PC-9 (cell line): ENCODE measurements at regions not wholly inside any gene's neighbourhood (a gene's known extent, or its start where the extent isn't known, plus 50 kb on each side); places are given as distances from the start of the nearest gene placed in this dataset.

Source experiments
- CTCF ChIP-seq: fragments of 200-600 bp; sonication (generic); conservative IDR thresholded peaks from 2 replicates; pipeline ENCODE4 v1.6.1; 2017; ENCODE audit warnings: mixed run types, antibody characterized with exemption, mild to moderate bottlenecking, moderate library complexity
- EZH2 ChIP-seq: fragments of 200-600 bp; sonication (generic); IDR thresholded peaks from 2 replicates; pipeline ENCODE4 v1.8.0; 2017; ENCODE audit warnings: antibody characterized with exemption, low read depth

- TF ChIP-seq CTCF (no peak), EZH2 (no peak)
Measured at GRCh38 chr16:54815177-54815576, 115.5 kb upstream of the IRX5 start.
